Brain pericyte (primary cell): ENCODE measurements at regions not wholly inside any gene's neighbourhood (a gene's known extent, or its start where the extent isn't known, plus 50 kb on each side); places are given as distances from the start of the nearest gene placed in this dataset.

Source experiments
- DNase-seq: peaks from one replicate; pipeline ENCODE4 v3.0.0-alpha.2; 2012; ENCODE audit warnings: low read depth, low spot score

GRCh38 chr11:13104619-13105236 is 95.6 kb downstream of the RASSF10 start:
- no peak for DNase-seq

DNA sequence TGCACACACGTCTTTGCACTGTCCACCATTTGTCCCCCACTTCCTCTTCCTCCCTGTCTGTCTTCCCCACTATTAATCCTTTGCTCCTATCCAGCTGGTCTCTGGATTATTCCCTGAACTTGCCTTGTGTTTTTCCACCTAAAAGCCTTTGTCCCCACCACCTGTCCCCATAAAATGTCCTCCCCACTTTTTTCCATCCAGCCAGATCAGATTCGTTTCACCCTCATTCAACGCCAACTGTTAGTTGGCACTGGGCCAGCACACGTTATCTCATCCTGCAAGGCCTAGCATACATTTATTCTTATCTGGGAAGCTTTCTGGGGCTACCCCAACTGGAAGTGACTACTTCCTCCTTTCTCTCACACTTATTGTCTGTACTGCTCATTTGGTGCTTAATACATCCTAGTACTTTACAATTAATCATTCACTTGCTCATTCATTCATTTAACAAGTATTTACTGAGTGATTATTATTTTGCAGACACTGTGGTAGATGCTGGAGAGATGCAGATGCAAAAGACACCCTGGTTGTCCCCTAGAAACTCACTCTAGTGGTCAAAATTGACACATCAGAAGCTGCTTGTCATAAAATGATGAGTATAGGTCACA is 96.2 kb downstream of the RASSF10 start:
- no peak for DNase-seq

GRCh38 chr11:13107544-13108044 is 98.5 kb downstream of the RASSF10 start:
- DNase-seq, result no peak

DNA sequence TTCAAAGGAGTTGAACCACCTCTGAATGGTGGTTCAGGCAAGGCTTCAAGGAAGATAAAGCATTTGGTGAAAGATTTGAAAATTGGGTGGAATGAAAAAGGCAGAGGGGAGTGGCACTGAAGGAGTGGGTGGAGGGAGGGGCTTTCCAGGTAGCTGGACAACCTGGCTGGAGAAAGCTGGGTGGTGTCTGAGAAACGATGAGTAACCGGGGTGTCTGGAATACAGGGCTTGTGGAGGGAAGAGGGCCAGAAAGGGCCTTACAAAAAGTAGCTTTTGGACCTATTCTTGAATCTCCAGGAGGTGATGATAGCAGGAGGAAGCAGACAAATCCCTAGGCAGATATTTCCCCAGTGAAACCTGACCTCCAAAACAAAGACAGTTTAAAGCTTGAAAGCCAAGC is 99.3 kb downstream of the RASSF10 start:
- DNase-seq, result no peak

GRCh38 chr11:13109616-13110015 is 100.5 kb downstream of the RASSF10 start:
- no peak for DNase-seq

DNA sequence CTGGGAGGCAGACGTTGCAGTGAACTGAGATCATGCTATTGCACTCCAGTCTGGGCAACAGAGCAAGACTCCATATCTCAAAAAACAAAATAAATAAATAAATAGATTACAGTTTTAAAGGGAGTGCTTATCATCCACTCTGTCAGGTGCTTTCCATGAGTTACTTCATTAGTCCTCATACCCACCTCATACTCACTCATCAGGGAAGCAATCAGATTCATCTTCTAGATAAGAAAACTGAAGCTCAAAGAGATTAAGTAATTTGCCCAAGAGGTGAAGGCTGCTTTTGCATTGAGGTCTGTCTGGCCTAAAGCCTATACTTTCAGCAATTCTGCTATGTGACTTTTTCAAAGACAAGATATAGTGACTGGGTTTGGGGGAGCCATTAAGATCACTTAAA is 101.0 kb downstream of the RASSF10 start:
- DNase-seq, result no peak

- DNase-seq, result no peak
Observed at GRCh38 chr11:13110929-13111812, 102.1 kb downstream of the RASSF10 start.

DNA sequence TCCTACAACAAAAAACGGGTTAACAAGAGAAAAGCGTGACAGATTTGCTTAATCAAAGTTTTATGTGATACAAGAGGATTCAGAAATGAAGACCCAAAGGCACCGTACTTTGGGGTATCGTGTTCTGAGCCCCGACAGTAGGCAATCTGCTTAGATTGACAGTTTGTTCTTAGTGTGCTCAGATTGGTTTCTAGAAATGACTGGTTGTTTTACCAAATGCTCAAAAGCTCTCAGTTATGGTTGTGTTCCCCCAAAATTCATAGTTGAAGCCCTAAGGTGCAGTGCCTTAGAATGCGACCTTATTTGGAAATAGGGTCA is 102.7 kb downstream of the RASSF10 start:
- DNase-seq, result no peak

DNA sequence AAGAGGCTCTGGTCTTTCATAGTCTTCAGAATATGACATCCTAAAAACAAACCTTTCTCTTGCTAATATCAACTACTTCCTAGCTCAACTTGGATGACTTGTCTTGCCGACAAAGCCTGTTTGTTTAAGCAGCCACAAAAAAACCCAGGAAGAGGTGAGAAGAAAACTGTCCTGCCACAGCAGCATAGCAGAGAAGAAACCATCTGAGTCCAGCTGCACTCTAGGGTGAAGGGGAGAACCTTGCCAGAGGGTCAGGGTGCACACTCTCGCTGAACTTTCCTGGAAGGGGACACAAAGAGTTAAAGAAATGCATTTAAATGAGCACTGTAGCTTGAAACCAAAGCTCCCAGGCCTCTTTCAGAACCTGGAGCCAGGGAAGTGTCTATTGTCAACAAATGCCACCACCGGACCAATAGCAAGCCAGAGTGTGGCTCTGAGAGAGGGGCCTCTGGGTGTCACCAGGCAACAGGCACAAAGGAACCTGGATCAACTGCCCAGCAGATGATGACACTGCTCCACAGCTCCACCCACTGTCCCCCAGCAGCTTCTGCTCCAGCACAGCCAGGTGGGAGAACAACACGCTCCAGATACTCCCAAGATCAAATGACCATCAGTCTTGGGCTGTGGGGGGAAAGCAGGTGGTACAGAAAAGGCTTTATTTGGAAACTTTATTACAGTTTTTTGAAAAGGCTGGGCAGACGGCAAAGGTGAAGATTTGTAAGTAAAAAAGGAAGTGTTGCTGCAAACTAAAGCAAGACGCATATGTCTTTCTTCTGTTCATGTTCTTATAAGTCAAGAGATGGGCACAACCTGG is 105.7 kb downstream of the RASSF10 start:
- no peak for DNase-seq

- DNase-seq, result no peak
Observed at GRCh38 chr11:13115380-13115675, 106.2 kb downstream of the RASSF10 start.

- no peak for DNase-seq
Observed at GRCh38 chr11:13116491-13116890, 107.4 kb downstream of the RASSF10 start.

DNA sequence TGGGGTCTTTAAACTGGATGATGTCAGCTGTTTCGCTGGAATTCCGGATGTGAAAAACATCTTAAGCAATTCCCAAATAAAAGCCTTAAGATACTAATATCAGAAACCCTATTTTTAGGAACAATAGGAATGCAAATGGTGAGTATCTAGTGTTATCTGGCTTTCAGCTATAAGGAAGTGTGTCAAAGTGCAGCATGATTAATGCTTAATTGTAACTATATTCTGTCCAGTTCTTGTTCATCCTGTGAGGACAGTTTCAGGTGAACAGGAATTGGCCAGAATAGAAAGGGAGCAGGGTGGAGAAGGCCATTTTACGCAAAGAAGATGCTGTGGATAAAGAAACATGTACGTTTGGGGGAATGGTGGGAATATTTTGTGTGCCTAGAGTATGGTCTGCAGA is 108.2 kb downstream of the RASSF10 start:
- DNase-seq, result no peak

DNA sequence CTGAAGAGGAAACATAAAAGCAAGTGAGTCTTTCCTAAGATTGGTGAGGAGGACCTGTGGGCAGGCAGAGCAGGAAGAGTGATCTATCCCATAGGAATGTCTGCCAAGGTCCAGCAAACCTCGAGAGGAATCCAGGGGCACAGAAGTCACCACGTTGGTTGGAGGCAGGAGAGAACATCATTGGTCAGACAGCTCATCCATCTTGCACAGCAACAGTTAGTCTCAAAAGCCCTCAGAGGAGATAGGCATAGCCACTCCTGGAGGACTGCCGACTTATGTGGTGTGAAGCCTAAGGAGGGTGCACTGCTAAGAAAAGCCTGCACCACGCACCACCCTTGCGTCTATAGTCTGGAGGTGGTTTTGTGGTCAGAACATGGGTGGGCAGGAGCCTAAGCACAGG is 109.1 kb downstream of the RASSF10 start:
- DNase-seq, result no peak

GRCh38 chr11:13118650-13119049 is 109.5 kb downstream of the RASSF10 start:
- DNase-seq, result no peak

- DNase-seq, result no peak
Observed at GRCh38 chr11:13119361-13119760, 110.2 kb downstream of the RASSF10 start.

- DNase-seq, result no peak
Observed at GRCh38 chr11:13119941-13120520, 110.9 kb downstream of the RASSF10 start.

GRCh38 chr11:13120691-13121090 is 111.6 kb downstream of the RASSF10 start:
- no peak for DNase-seq

- DNase-seq, result peak; percentile 73
Observed at GRCh38 chr11:13126430-13126829, 117.3 kb downstream of the RASSF10 start.

- no peak for DNase-seq
Observed at GRCh38 chr11:13127161-13127560, 118.0 kb downstream of the RASSF10 start.

GRCh38 chr11:13128354-13128753 is 119.2 kb downstream of the RASSF10 start:
- DNase-seq, result no peak

DNA sequence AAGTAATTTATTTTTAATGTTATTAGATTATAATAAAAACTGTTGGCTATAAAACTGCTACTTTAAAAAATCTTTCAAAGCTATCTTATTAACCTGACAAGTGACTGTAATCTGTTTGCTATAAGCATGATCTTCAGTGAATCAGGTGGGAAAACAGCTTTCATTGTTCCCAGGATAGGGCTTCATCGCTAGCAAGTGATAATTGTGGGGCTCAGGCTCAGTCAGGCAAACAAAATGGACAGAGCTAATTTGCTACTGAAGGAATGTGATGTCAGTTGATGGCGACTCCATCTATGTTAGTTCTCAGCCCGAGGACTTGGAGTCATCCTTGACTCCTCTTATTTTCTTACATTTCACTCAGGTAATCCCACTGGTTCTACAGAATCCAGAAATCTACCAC is 125.0 kb downstream of the RASSF10 start:
- DNase-seq, result no peak

DNA sequence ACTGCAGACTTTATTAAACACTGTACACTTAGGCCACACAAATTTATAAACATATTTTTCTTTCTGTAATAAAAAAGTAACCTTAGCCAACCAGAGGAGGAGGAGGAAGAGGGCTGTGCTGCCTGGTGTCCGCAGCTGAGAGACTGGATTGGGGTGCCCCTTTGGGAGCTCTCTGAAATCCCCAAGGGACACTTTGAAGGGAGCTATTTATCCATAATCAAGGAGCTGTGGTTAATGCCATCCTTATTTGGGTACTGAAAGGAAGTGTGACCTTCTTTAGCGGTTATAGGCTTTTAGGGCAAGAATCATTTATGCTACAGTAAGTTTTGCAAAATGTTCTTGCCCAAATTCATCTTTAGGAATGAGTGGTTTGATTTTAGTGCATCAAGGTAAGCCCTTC is 125.8 kb downstream of the RASSF10 start:
- no peak for DNase-seq
